ENCODE measurements at regions not wholly inside any gene's neighbourhood (a gene's known extent, or its start where the extent isn't known, plus 50 kb on each side); places are given as distances from the start of the nearest gene placed in this dataset.

- no peak for TF ChIP-seq ZNF70 (CRISPR knock-in tag; IDR thresholded peaks at IDR 0.05)
- no peak for TF ChIP-seq PATZ1 (CRISPR knock-in tag; IDR thresholded peaks at IDR 0.05; ENCODE audit: borderline replicate concordance)
- TF ChIP-seq TOX (CRISPR knock-in tag; IDR thresholded peaks at IDR 0.05; ENCODE audit: borderline replicate concordance): no peak
- TF ChIP-seq ZFP30 (CRISPR knock-in tag; IDR thresholded peaks at IDR 0.05): no peak
- no peak for TF ChIP-seq ZC3H10 (CRISPR knock-in tag; IDR thresholded peaks at IDR 0.05)
- no peak for TF ChIP-seq ZNF565 (CRISPR knock-in tag; conservative IDR thresholded peaks at IDR 0.05; ENCODE audit: low read depth)
- no peak for TF ChIP-seq BACH2 (CRISPR knock-in tag; IDR thresholded peaks at IDR 0.05; ENCODE audit: borderline replicate concordance)
- TF ChIP-seq ZNF8 (CRISPR knock-in tag; IDR thresholded peaks at IDR 0.05): no peak
- TF ChIP-seq OSR1 (CRISPR knock-in tag; IDR thresholded peaks at IDR 0.05): no peak
- no peak for TF ChIP-seq RARB (CRISPR knock-in tag; IDR thresholded peaks at IDR 0.05)
- no peak for TF ChIP-seq CSDC2 (CRISPR knock-in tag; IDR thresholded peaks at IDR 0.05)
- TF ChIP-seq PPARA (CRISPR knock-in tag; IDR thresholded peaks at IDR 0.05; ENCODE audit: borderline replicate concordance): no peak
- TF ChIP-seq ISL1 (CRISPR knock-in tag; IDR thresholded peaks at IDR 0.05): no peak
- no peak for TF ChIP-seq ESRRG (CRISPR knock-in tag; IDR thresholded peaks at IDR 0.05)
- TF ChIP-seq TSHZ2 (CRISPR knock-in tag; IDR thresholded peaks at IDR 0.05): no peak
- TF ChIP-seq POU6F1 (CRISPR knock-in tag; IDR thresholded peaks at IDR 0.05; ENCODE audit: borderline replicate concordance, low read depth): no peak
- TF ChIP-seq SNAI2 (CRISPR knock-in tag; IDR thresholded peaks at IDR 0.05): no peak
- TF ChIP-seq ZFP3 (CRISPR knock-in tag; IDR thresholded peaks at IDR 0.05): no peak
- ATAC-seq: no peak
These were observed 490.0 kb downstream of the CENPC start for GRCh38 chr4:67055319-67055718.

- TF ChIP-seq TOX (CRISPR knock-in tag; IDR thresholded peaks at IDR 0.05; ENCODE audit: borderline replicate concordance) (no peak), TSHZ2 (CRISPR knock-in tag; IDR thresholded peaks at IDR 0.05) (no peak)
- no peak for ATAC-seq
These were observed 490.4 kb downstream of the CENPC start for GRCh38 chr4:67054896-67055295.

GRCh38 chr4:67052814-67053675, 492.3 kb downstream of the CENPC start:
- ATAC-seq: no peak
- TF ChIP-seq RARB (CRISPR knock-in tag; IDR thresholded peaks at IDR 0.05) (no peak), ARNTL (CRISPR knock-in tag; IDR thresholded peaks at IDR 0.05; ENCODE audit: borderline replicate concordance, low read depth) (no peak), ISL1 (CRISPR knock-in tag; IDR thresholded peaks at IDR 0.05) (no peak), ZFP3 (CRISPR knock-in tag; IDR thresholded peaks at IDR 0.05) (no peak), CSRNP3 (CRISPR knock-in tag; IDR thresholded peaks at IDR 0.05) (no peak), ZNF70 (CRISPR knock-in tag; IDR thresholded peaks at IDR 0.05) (no peak), ZC3H10 (CRISPR knock-in tag; IDR thresholded peaks at IDR 0.05) (no peak), POU6F1 (CRISPR knock-in tag; IDR thresholded peaks at IDR 0.05; ENCODE audit: borderline replicate concordance, low read depth) (no peak), ZNF8 (CRISPR knock-in tag; IDR thresholded peaks at IDR 0.05) (no peak), ZNF565 (CRISPR knock-in tag; conservative IDR thresholded peaks at IDR 0.05; ENCODE audit: low read depth) (no peak), ESRRG (CRISPR knock-in tag; IDR thresholded peaks at IDR 0.05) (no peak), PATZ1 (CRISPR knock-in tag; IDR thresholded peaks at IDR 0.05; ENCODE audit: borderline replicate concordance) (no peak), TOX (CRISPR knock-in tag; IDR thresholded peaks at IDR 0.05; ENCODE audit: borderline replicate concordance) (no peak), TCF4 (CRISPR knock-in tag; IDR thresholded peaks at IDR 0.05; ENCODE audit: borderline replicate concordance) (no peak)
